Fibroblast of lung (primary cell): ENCODE measurements at regions not wholly inside any gene's neighbourhood (a gene's known extent, or its start where the extent isn't known, plus 50 kb on each side); places are given as distances from the start of the nearest gene placed in this dataset.

Source experiments
- EZH2 ChIP-seq: IDR thresholded peaks from 2 replicates; pipeline ENCODE4 v1.5.1; 2012; ENCODE audit warnings: low read length, control low read depth, mild to moderate bottlenecking; ENCODE audit errors: missing control alignments
- TF ChIP-seq, protein P1 (sequence below), 2 donors: IDR thresholded peaks in 1 of 2; conservative IDR thresholded peaks in 1 of 2; 1 replicate in 1 of 2; 2 replicates in 1 of 2; pipeline ENCODE4 v1.5.1; 2011 to 2012; ENCODE audit warnings: low read length in 2 of 2, control low read depth in 1 of 2, inconsistent platforms in 1 of 2, low read depth in 1 of 2, mild to moderate bottlenecking in 1 of 2

DNA sequence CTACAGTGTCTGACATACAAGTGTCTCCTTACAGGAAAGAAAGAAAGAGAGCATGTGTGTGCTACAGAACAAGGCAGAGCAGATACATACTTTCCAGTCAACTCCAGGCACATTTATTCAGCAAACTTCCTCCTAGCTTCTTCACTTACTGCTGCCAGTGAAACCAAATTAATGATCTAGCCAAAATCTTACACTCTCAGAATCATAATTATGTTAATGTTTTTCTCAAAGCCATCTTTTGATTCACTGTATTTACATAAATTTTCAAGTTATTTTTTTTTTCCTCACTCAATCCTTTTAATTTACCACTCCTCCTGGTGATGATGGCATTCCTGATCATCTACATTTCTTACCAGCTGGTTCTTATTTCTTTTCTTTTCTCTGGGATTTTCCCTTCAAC is 326.7 kb downstream of the IGSF11 start:
- TF ChIP-seq, protein P1, sequence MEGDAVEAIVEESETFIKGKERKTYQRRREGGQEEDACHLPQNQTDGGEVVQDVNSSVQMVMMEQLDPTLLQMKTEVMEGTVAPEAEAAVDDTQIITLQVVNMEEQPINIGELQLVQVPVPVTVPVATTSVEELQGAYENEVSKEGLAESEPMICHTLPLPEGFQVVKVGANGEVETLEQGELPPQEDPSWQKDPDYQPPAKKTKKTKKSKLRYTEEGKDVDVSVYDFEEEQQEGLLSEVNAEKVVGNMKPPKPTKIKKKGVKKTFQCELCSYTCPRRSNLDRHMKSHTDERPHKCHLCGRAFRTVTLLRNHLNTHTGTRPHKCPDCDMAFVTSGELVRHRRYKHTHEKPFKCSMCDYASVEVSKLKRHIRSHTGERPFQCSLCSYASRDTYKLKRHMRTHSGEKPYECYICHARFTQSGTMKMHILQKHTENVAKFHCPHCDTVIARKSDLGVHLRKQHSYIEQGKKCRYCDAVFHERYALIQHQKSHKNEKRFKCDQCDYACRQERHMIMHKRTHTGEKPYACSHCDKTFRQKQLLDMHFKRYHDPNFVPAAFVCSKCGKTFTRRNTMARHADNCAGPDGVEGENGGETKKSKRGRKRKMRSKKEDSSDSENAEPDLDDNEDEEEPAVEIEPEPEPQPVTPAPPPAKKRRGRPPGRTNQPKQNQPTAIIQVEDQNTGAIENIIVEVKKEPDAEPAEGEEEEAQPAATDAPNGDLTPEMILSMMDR (conservative IDR thresholded peaks at IDR 0.05 in 1 of 2, IDR thresholded peaks at IDR 0.05 in 1 of 2; ENCODE audit: low read depth in 1 of 2, low read length in 2 of 2), result no peak
- no peak for TF ChIP-seq EZH2
